Panc1 (cell line): ENCODE measurements at regions not wholly inside any gene's neighbourhood (a gene's known extent, or its start where the extent isn't known, plus 50 kb on each side); places are given as distances from the start of the nearest gene placed in this dataset.

Experiments
- ATAC-seq: fragments of 200-7000 bp; cut with Tn5 transposase; 2 replicates; pipeline ENCODE4 v1.9.1; 2020; ENCODE audit warnings: mild to moderate bottlenecking, moderate library complexity
- BruUV-seq: library from RNA; stranded (reverse); fragments of 400-500 nt; replicated peaks from 2 replicates; lab custom pipeline; 2021; lab: Mats Ljungman, UMichigan
- CTCF ChIA-PET: fragments of 300-600 bp; sonication (Branson Sonifier 250); formaldehyde crosslinking; loops from one replicate; lab custom pipeline; 2022; ENCODE audit warnings: antibody characterized with exemption; lab: Charles Lee
- POLR2A ChIA-PET: fragments of 300-600 bp; sonication (Branson Sonifier 250); formaldehyde crosslinking; loops from one replicate; lab custom pipeline; 2022; ENCODE audit warnings: antibody characterized with exemption; lab: Charles Lee
- DNase-seq: peaks from one replicate; pipeline ENCODE4 v3.0.0-alpha.2; 2010; ENCODE audit warnings: low read depth, low spot score
- H3K27ac ChIP-seq: 2 replicates; pipeline ENCODE4 v1.5.1; 2011; ENCODE audit warnings: mild to moderate bottlenecking, low read length, inconsistent platforms
- H3K27me3 ChIP-seq: fragments of 200-500 bp; sonication (Bioruptor generic); 2 replicates; pipeline ENCODE4 v1.6.0; 2014; ENCODE audit warnings: low read length, inconsistent platforms; ENCODE audit not compliant: control insufficient read depth, insufficient read depth
- H3K36me3 ChIP-seq: fragments of 200-500 bp; sonication (Bioruptor generic); 2 replicates; pipeline ENCODE4 v1.5.1; 2014; ENCODE audit warnings: inconsistent platforms, mild to moderate bottlenecking, low read length, moderate library complexity; ENCODE audit not compliant: control insufficient read depth, insufficient read depth
- H3K4me1 ChIP-seq: 2 replicates; pipeline ENCODE4 v1.5.1; 2011; ENCODE audit warnings: inconsistent platforms, mild to moderate bottlenecking, low read length, moderate library complexity; ENCODE audit not compliant: control insufficient read depth, insufficient read depth
- H3K4me3 ChIP-seq, 2 experiments: 2 replicates each; pipeline ENCODE4 v1.5.1; 2011 to 2012; ENCODE audit warnings: low read depth in 2 of 2, low read length in 2 of 2, mild to moderate bottlenecking in 2 of 2, inconsistent platforms in 1 of 2, moderate library complexity in 1 of 2
- H3K9me3 ChIP-seq: fragments of 200-500 bp; sonication (Bioruptor generic); 2 replicates; pipeline ENCODE4 v1.5.1; 2014; ENCODE audit warnings: low read depth, mild to moderate bottlenecking, inconsistent platforms, low read length, moderate library complexity; ENCODE audit not compliant: control insufficient read depth, insufficient read depth
- CTCF ChIP-seq: fragments of 450-650 bp; IDR thresholded peaks from 2 replicates; pipeline ENCODE4 v1.5.1; 2017; ENCODE audit warnings: mild to moderate bottlenecking
- POLR2AphosphoS5 ChIP-seq: IDR thresholded peaks from 2 replicates; pipeline ENCODE4 v1.6.1; 2012; ENCODE audit warnings: mild to moderate bottlenecking, low read depth, low read length, moderate library complexity
- SIN3A ChIP-seq: IDR thresholded peaks from 2 replicates; pipeline ENCODE4 v1.6.1; 2012; ENCODE audit warnings: low read depth, mild to moderate bottlenecking, low read length, moderate library complexity, borderline replicate concordance; ENCODE audit not compliant: insufficient read depth
- TCF7L2 ChIP-seq: IDR thresholded peaks from 2 replicates; pipeline ENCODE4 v1.6.1; 2011; ENCODE audit warnings: mild to moderate bottlenecking, low read depth, low read length, inconsistent platforms
- in situ Hi-C: cut with HindIII; loops from 2 replicates; pipeline ENCODE4 v1.10.0; 2016; ENCODE audit warnings: low sequenced_read_pairs, low pct_unique_long_range_greater_than_20kb
- intact Hi-C: fragments of 100-400 bp; cut with micrococcal nuclease; formaldehyde crosslinking; loops from one replicate; pipeline ENCODE4 v1.10.0; 2022; ENCODE audit not compliant: unreplicated experiment
- TF ChIP-seq, protein P1 (sequence below), 2 experiments: IDR thresholded peaks; 2 replicates each; pipeline ENCODE4 v1.6.1; 2011 to 2012; ENCODE audit warnings: low read depth in 2 of 2, control low read depth in 1 of 2, low read length in 1 of 2, mild to moderate bottlenecking in 1 of 2, moderate library complexity in 1 of 2; ENCODE audit not compliant: insufficient read depth in 1 of 2

DNA sequence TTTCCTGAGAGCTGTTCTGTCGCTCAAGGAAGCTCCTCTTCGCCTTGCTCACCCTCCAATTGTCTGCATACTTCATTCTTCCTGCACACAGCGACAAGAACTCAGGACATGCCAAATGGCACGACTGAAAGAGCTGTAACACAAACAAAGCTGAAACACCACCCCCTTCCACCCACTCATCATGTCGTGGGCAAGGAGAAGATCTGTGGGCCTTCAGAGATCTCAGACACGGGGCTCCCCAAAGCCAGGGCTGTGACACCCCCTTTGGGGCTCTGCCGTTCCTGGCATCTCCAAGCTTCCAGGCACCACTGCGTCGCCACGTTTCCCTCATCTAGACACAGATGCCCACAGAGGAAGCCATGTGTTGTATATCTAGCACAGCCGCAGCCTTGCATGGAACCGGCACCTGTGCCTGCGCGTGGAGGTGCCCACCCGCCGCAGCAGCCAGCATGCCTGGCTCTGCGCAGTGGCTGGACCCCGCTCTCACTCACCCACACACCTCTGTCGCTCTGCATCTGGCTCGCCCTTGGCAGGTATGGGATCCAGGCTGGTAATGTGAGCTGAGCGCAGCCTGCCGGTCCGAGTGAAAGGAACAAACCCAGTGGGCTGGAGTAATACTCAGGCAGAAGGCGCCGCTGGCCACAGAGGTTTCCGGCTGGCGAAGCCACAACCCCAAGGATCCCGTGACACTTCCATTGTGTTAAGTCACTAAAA, 676.4 kb upstream of the INTU start:
- Histone ChIP-seq H3K4me3 (no peak overlapping the region), H3K27ac (no peak overlapping the region), H3K9me3 (no peaks in the 10 kb centered on the region), H3K27me3 (no peaks in the 10 kb centered on the region), H3K36me3 (no peaks in the 10 kb centered on the region), H3K4me1 (no peaks in the 10 kb centered on the region)
- TF ChIP-seq, protein P1, sequence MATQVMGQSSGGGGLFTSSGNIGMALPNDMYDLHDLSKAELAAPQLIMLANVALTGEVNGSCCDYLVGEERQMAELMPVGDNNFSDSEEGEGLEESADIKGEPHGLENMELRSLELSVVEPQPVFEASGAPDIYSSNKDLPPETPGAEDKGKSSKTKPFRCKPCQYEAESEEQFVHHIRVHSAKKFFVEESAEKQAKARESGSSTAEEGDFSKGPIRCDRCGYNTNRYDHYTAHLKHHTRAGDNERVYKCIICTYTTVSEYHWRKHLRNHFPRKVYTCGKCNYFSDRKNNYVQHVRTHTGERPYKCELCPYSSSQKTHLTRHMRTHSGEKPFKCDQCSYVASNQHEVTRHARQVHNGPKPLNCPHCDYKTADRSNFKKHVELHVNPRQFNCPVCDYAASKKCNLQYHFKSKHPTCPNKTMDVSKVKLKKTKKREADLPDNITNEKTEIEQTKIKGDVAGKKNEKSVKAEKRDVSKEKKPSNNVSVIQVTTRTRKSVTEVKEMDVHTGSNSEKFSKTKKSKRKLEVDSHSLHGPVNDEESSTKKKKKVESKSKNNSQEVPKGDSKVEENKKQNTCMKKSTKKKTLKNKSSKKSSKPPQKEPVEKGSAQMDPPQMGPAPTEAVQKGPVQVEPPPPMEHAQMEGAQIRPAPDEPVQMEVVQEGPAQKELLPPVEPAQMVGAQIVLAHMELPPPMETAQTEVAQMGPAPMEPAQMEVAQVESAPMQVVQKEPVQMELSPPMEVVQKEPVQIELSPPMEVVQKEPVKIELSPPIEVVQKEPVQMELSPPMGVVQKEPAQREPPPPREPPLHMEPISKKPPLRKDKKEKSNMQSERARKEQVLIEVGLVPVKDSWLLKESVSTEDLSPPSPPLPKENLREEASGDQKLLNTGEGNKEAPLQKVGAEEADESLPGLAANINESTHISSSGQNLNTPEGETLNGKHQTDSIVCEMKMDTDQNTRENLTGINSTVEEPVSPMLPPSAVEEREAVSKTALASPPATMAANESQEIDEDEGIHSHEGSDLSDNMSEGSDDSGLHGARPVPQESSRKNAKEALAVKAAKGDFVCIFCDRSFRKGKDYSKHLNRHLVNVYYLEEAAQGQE (IDR thresholded peaks at IDR 0.05; ENCODE audit: insufficient read depth in 1 of 2, low read depth in 2 of 2, low read length in 1 of 2), result no peak
- TF ChIP-seq SIN3A, result no peak
- TF ChIP-seq TCF7L2, result no peak
- no peak for TF ChIP-seq POLR2AphosphoS5
- no peak for TF ChIP-seq CTCF
- ATAC-seq, result no peak
- DNase-seq, result no peak
- CTCF ChIA-PET, result no interaction called here
- intact Hi-C loops (no loop called here), in situ Hi-C loops (no loop called here)
- BruUV-seq, result no TSS peak
- POLR2A ChIA-PET, result no interaction called here

DNA sequence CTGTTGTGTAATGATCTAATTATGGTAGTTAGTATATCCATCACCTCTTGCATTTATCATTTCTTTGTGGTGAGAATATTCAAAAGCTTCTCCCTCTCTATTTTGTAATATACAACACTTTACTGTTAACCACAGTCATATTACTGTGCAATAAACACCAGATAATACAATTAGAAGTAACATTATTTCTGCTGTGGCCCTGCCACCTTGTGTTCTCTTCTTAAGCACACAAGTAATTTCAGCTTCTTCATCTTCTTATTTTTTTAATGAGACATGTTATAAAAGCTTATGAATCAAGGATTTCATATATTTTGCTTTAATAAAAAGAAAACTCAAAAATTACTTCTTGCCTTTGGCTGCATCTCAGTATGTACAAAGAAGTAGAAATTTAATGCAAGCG, 675.2 kb upstream of the INTU start:
- ChIA-PET CTCF (no interaction called here), POLR2A (no interaction called here)
- H3K27ac ChIP-seq, result no peak overlapping the region
- ATAC-seq (no peak), DNase-seq (no peak)
- TF ChIP-seq POLR2AphosphoS5, result no peak
- no peak for TF ChIP-seq SIN3A
- TF ChIP-seq, protein P1 (IDR thresholded peaks at IDR 0.05; ENCODE audit: insufficient read depth in 1 of 2, low read depth in 2 of 2, low read length in 1 of 2), result no peak
- H3K4me1 ChIP-seq, result no peaks in the 10 kb centered on the region
- BruUV-seq, result no TSS peak
- no peaks in the 10 kb centered on the region for H3K27me3 ChIP-seq
- in situ Hi-C loops (no loop called here), intact Hi-C loops (no loop called here)
- H3K36me3 ChIP-seq, result no peaks in the 10 kb centered on the region
- H3K4me3 ChIP-seq, result no peak overlapping the region
- no peaks in the 10 kb centered on the region for H3K9me3 ChIP-seq
